GM12892 (cell line): ENCODE measurements at regions not wholly inside any gene's neighbourhood (a gene's known extent, or its start where the extent isn't known, plus 50 kb on each side); places are given as distances from the start of the nearest gene placed in this dataset.

Experiments
- DNase-seq: peaks from one replicate; pipeline ENCODE4 v3.0.0; 2011; ENCODE audit not compliant: insufficient read length
- FAIRE-seq: peaks from 2 replicates; lab custom pipeline; 2011; peaks lifted over from hg19 to GRCh38; lab: Jason Lieb, UNC
- POLR2A ChIP-seq: IDR thresholded peaks from 2 replicates; pipeline ENCODE4 v1.6.1; 2011; ENCODE audit warnings: low read depth, low read length, control low read depth
- POLR2AphosphoS5 ChIP-seq: IDR thresholded peaks from 2 replicates; pipeline ENCODE4 v1.6.1; 2011; ENCODE audit warnings: low read depth, low read length, control low read depth
- TAF1 ChIP-seq: IDR thresholded peaks from 2 replicates; pipeline ENCODE4 v1.6.1; 2011; ENCODE audit warnings: low read depth, mild to moderate bottlenecking, control low read depth, low read length, borderline replicate concordance

GRCh38 chr15:62570405-62570783 is 405.3 kb upstream of the C2CD4B start:
- no peak for DNase-seq
- FAIRE-seq: no peak
- TF ChIP-seq POLR2AphosphoS5 (no peak), TAF1 (no peak), POLR2A (no peak)

- TF ChIP-seq POLR2AphosphoS5 (no peak), TAF1 (no peak), POLR2A (no peak)
- FAIRE-seq: no peak
Observed at GRCh38 chr15:62571072-62571471, 406.0 kb upstream of the C2CD4B start.

GRCh38 chr15:62572797-62573196 is 407.7 kb upstream of the C2CD4B start:
- TF ChIP-seq POLR2A: no peak
- no peak for TF ChIP-seq TAF1
- no peak for TF ChIP-seq POLR2AphosphoS5
- FAIRE-seq (no peak), DNase-seq (no peak)

More at GRCh38 chr15:62571072-62571471, 406.0 kb upstream of the C2CD4B start:
- DNase-seq: no peak

GRCh38 chr15:62573876-62574275 is 408.8 kb upstream of the C2CD4B start:
- DNase-seq: no peak
- no peak for FAIRE-seq
- TF ChIP-seq POLR2AphosphoS5 (no peak), POLR2A (no peak), TAF1 (no peak)

- no peak for DNase-seq
- FAIRE-seq: no peak
- TF ChIP-seq POLR2A (no peak), TAF1 (no peak), POLR2AphosphoS5 (no peak)
Observed at GRCh38 chr15:62578546-62578945, 413.5 kb upstream of the C2CD4B start.

GRCh38 chr15:62578960-62579359 is 413.9 kb upstream of the C2CD4B start:
- no peak for DNase-seq
- TF ChIP-seq POLR2AphosphoS5: no peak
- TF ChIP-seq TAF1: no peak
- no peak for TF ChIP-seq POLR2A
- FAIRE-seq: no peak

- DNase-seq: no peak
- no peak for FAIRE-seq
- TF ChIP-seq POLR2A (no peak), TAF1 (no peak), POLR2AphosphoS5 (no peak)
Observed at GRCh38 chr15:62579842-62580241, 414.8 kb upstream of the C2CD4B start.

- TF ChIP-seq POLR2A (no peak), TAF1 (no peak)
- no peak for DNase-seq
- no peak for FAIRE-seq
Observed at GRCh38 chr15:62582580-62582979, 417.5 kb upstream of the C2CD4B start.

GRCh38 chr15:62584301-62585235 is 419.5 kb upstream of the C2CD4B start:
- FAIRE-seq (no peak), DNase-seq (no peak)
- TF ChIP-seq POLR2A (no peak), TAF1 (no peak), POLR2AphosphoS5 (no peak)

- TF ChIP-seq TAF1: no peak
- TF ChIP-seq POLR2AphosphoS5: no peak
- TF ChIP-seq POLR2A: no peak
- FAIRE-seq: no peak
- no peak for DNase-seq
Observed at GRCh38 chr15:62588938-62589670, 424.0 kb upstream of the C2CD4B start.

GRCh38 chr15:62591842-62592838 is 427.1 kb upstream of the C2CD4B start:
- no peak for DNase-seq
- TF ChIP-seq POLR2A (no peak), POLR2AphosphoS5 (no peak), TAF1 (no peak)
- no peak for FAIRE-seq

GRCh38 chr15:62592920-62593319 is 427.8 kb upstream of the C2CD4B start:
- FAIRE-seq: no peak
- TF ChIP-seq TAF1: no peak
- no peak for DNase-seq
